ENCODE measurements at regions not wholly inside any gene's neighbourhood (a gene's known extent, or its start where the extent isn't known, plus 50 kb on each side); places are given as distances from the start of the nearest gene placed in this dataset.
A peak's percentile ranks its signal among the peaks of the same experiment; 100 is the strongest.

GRCh38 chr2:7419814-7420311 is 502.7 kb downstream of the RNF144A start:
- TF ChIP-seq POLR2A (IDR thresholded peaks at IDR 0.05; ENCODE audit: extremely low read depth, insufficient read length), result no peak
- TF ChIP-seq MAX (IDR thresholded peaks at IDR 0.05; ENCODE audit: low read depth, low read length), result no peak
- TF ChIP-seq CTCF (IDR thresholded peaks at IDR 0.05; ENCODE audit: low read depth, low read length), result no peak
- TF ChIP-seq MYC (IDR thresholded peaks at IDR 0.05; ENCODE audit: low read depth, low read length), result no peak
- H3K4me3 ChIP-seq (ENCODE audit: low read depth, low read length), result no peak overlapping the region
- DNase-seq (ENCODE audit: low read depth), result no peak

GRCh38 chr2:7420530-7420929 is 503.3 kb downstream of the RNF144A start:
- H3K4me3 ChIP-seq (ENCODE audit: low read depth, low read length), result no peak overlapping the region
- no peak for DNase-seq (ENCODE audit: low read depth)
- TF ChIP-seq MYC (IDR thresholded peaks at IDR 0.05; ENCODE audit: low read depth, low read length) (no peak), CTCF (IDR thresholded peaks at IDR 0.05; ENCODE audit: low read depth, low read length) (no peak), POLR2A (IDR thresholded peaks at IDR 0.05; ENCODE audit: extremely low read depth, insufficient read length) (no peak), MAX (IDR thresholded peaks at IDR 0.05; ENCODE audit: low read depth, low read length) (no peak)

- no peak for DNase-seq (ENCODE audit: low read depth)
- no peak overlapping the region for H3K4me3 ChIP-seq (ENCODE audit: low read depth, low read length)
- TF ChIP-seq MAX (IDR thresholded peaks at IDR 0.05; ENCODE audit: low read depth, low read length) (no peak), CTCF (IDR thresholded peaks at IDR 0.05; ENCODE audit: low read depth, low read length) (no peak), POLR2A (IDR thresholded peaks at IDR 0.05; ENCODE audit: extremely low read depth, insufficient read length) (no peak)
Measured at GRCh38 chr2:7424481-7424880, 507.3 kb downstream of the RNF144A start.

GRCh38 chr2:7427293-7428060 is 510.3 kb downstream of the RNF144A start:
- peak; percentile 39 for TF ChIP-seq CTCF (IDR thresholded peaks at IDR 0.05; ENCODE audit: low read depth, low read length)
- TF ChIP-seq POLR2A (IDR thresholded peaks at IDR 0.05; ENCODE audit: extremely low read depth, insufficient read length), result no peak
- no peak overlapping the region for H3K4me3 ChIP-seq (ENCODE audit: low read depth, low read length)
- DNase-seq (ENCODE audit: low read depth), result peak; percentile 78

- DNase-seq (ENCODE audit: low read depth), result peak; percentile 28
- no peak for TF ChIP-seq CTCF (IDR thresholded peaks at IDR 0.05; ENCODE audit: low read depth, low read length)
- TF ChIP-seq MYC (IDR thresholded peaks at IDR 0.05; ENCODE audit: low read depth, low read length), result no peak
- TF ChIP-seq POLR2A (IDR thresholded peaks at IDR 0.05; ENCODE audit: extremely low read depth, insufficient read length), result no peak
- TF ChIP-seq MAX (IDR thresholded peaks at IDR 0.05; ENCODE audit: low read depth, low read length), result no peak
Measured at GRCh38 chr2:7428454-7429204, 511.4 kb downstream of the RNF144A start.

More at GRCh38 chr2:7428454-7429204, 511.4 kb downstream of the RNF144A start:
- H3K4me3 ChIP-seq (ENCODE audit: low read depth, low read length), result no peak overlapping the region

Measured in NB4 (cell line).